NCI-H1048 (cell line): ENCODE measurements at regions not wholly inside any gene's neighbourhood (a gene's known extent, or its start where the extent isn't known, plus 50 kb on each side); places are given as distances from the start of the nearest gene placed in this dataset.

Experiments
- DNase-seq: peaks from one replicate; lab custom pipeline; 2025; lab: John Stamatoyannopoulos, UW

DNA sequence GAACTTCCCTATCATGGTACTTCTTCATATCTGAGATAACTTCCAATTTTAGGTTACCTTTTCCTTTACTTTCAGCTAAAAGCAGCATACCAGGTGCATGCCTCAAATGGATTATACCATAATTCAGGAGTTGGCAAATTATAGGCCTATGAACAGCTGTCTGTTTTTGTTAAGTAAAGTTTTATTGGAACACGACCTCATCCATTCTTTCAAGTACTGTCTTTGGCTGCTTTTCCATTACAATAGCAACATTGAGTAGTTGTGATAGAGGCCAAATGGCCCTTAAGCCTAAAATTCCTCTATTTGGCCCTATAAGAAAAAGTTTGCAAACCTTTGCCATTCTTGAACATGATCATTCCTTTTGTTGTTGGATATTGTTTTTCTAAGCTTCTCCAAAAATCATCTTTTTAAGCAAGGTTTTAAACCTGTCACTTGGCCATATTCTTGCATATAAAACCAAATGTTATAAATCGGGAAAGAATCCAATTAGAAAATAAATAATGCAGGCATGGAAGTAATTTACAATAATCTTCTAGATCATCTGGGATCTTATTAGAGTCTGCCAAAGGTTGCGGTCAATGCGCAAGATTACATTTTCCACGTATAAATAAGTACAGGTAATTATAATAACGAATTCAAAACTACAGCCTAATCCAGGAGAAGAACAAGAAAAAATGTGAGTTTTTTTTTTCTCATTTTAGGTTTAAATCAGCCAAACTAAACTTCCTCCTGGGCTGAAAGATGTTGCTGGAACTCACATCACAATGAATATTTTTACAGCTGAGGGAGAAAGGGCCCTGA lies 226.5 kb upstream of the ANKRD55 start:
- no peak for DNase-seq

DNA sequence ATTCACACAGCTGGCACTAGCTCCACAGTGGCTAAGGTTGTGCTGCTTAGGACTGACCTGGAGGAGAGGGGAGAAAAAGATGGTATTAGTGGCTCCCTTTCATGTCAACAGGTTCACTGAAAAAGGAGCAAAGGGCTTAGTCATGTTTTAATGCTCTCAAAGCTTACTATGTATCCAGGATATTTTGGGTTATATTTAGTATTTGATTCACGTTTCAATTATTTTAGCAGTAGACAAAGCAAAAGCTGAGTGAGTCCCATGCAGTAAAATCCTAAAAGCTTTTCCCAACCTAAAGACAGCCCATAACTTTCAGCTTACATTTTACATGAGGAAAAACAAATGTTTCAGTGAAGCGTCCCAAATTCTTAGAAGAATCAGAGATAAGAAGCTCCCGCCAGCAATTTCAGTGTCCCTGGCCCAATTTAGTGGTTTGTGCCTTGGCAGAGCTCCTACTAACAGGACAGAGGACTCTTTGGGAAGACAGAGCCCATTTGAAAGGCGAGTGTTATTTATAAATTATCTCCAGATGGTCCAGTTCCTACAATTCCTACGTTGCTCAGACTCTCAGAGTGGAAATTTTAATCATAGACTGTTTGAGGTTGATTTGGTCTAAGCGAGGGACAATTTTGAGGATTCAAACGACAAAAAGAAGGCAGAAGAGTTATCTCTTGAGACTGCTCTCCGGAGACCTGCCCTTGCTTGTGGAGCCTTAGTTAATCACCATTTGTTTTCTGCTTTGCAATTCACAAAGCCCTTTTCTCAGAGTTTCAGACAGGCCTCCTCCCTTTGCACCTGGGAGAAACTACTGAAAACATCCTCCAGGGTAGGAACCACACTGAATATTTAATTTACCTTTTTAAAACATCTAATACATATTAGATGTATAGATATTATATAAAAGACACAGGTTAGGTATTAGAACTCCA lies 225.0 kb upstream of the ANKRD55 start:
- DNase-seq, result no peak

DNA sequence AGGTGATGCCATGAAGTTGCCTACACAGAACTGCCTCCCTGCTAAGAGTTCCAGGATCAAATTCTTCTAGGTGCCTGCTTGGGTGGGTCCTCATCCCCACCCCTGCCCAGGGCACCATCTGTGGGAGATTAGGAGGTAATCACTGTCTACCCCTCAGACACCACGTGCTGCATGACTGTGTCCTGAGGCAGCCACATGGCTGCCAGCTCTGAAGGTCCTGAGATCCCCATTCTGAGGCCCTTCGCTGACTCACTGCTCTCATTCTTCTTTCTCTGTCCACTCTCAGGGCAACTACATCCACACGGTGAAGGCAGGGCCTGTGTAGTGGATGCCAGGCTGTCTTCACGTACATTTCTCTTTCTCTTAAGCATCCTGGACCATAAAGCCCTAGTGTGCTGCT lies 222.9 kb upstream of the ANKRD55 start:
- no peak for DNase-seq

DNA sequence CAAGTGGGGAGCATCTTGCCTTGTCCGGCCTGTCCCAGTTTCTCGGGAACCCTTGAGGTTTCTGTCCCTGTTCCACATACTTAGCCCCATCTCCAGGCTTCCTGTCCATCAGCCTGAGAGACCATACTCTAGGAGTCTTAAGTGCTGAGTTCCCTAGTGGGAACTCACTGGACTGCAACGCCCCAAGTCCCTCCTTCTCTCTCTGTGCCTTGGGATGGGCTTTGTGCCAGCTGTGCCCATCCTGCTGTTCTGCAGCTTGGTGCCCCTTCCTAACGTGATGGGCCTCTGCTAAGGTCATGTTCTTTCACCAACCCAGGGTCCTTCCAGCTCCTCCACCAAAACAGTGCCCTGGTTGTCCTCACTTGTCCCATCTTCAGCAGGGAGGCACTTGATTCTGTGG lies 222.3 kb upstream of the ANKRD55 start:
- no peak for DNase-seq

- DNase-seq, result no peak
Measured at GRCh38 chr5:56454219-56454862, 221.2 kb upstream of the ANKRD55 start.

DNA sequence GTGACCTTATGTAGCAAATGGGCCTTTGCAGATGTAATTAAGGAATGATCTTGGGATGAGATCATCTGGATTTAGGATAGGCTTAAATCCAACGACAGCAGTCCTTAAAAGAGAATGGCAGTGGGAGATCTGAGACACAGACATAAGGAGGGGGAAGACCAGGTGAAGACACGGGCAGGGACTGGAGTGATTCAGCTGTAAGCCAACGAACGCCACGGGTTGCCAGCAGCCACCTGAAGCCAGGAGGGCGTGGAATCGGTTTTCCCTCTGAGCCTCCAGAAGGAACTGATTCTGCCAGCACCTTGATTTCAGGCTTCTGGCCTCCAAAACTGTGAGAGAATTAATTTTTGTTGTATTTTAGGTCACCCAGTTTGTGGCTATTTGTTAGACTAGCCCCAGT lies 218.6 kb upstream of the ANKRD55 start:
- no peak for DNase-seq

- no peak for DNase-seq
Measured at GRCh38 chr5:56450766-56451165, 217.6 kb upstream of the ANKRD55 start.

DNA sequence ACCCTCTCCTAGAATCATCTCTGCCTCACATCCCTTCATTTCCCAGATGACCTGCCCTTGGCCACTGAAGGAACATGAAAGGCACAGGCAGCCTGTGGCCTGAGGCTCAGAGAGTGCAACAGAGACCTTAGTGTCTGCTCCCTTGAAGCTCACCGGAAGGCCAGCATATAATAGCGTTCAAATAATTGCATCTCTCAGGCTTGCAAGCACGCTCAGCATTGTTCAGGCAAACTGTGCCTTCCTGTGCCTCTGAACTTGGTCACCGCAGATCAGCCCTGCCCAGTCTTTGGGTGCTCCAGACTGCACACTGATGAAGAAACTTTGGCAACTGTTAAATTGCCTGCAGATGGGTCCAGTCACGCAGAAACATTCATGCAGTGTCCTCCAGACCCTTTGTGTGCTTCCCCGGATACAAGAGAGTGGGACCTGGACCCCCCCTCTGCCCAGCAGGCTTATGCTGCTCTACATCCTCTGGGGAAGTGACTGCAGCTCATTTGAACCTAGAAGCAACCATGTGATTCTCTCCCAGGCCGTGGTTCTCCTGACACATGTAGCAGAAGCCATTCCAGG lies 216.0 kb upstream of the ANKRD55 start:
- DNase-seq, result no peak

- DNase-seq, result no peak
Measured at GRCh38 chr5:56447656-56448055, 214.5 kb upstream of the ANKRD55 start.

DNA sequence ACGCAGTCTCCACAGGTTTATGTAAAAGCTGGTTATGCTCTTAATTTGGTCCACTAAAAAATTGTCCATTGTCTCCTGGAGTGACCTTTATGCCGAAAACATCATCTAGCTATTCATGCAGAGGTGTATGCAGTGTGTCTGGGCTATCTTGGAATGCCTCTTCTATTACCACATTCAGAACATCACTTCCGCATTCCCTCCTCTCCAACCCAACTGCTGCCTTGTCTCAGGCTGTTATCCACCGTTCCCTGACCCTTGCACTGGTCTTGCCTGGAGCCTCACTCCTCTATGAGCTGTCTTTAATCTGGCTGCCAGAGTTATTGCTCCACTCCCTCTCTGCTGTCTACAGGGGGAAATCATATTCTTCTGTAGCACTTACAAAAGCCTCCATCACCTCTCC lies 214.1 kb upstream of the ANKRD55 start:
- no peak for DNase-seq

GRCh38 chr5:56446728-56447127 lies 213.6 kb upstream of the ANKRD55 start:
- no peak for DNase-seq

DNA sequence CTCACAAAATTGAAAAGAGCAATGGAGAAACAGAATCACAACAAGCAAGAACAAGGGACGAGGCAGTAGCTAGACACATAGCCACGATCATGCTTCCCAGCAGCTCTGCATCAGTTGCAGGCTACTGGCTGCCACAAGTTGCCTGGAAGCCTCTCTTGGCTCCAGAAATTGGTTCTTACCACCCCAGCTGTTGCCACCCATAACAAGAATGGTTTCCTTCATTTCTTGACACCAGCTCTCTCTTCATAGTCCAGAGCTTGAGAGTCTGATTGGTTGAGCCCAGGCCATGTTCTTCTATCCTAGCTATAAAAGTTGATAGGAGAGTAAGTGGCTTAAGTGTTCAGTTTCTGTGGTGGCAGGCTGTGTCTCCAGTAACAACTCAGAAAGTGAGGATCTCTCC lies 210.7 kb upstream of the ANKRD55 start:
- DNase-seq, result no peak

- DNase-seq, result no peak
Measured at GRCh38 chr5:56440871-56441740, 208.0 kb upstream of the ANKRD55 start.

DNA sequence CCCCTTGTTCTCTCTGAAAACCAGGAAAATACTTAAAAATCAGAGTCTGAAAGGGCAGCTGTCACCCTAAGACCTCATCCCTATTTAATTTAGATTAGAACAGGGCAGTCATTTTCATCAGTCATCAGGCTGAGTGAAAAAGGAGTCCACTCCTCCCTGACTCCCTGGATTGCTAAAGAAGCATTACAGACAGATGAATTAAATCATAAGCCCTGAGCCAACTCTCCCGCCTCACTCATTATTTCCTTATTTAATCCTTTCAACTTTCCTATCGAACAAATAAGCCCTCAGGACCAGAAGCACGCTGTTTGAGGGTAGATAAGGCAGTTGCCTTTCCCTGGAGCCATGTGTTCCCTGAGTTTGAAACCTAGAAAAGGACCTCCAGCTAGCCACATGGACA lies 201.9 kb upstream of the ANKRD55 start:
- no peak for DNase-seq

- no peak for DNase-seq
Measured at GRCh38 chr5:56433039-56433617, 200.0 kb upstream of the ANKRD55 start.

DNA sequence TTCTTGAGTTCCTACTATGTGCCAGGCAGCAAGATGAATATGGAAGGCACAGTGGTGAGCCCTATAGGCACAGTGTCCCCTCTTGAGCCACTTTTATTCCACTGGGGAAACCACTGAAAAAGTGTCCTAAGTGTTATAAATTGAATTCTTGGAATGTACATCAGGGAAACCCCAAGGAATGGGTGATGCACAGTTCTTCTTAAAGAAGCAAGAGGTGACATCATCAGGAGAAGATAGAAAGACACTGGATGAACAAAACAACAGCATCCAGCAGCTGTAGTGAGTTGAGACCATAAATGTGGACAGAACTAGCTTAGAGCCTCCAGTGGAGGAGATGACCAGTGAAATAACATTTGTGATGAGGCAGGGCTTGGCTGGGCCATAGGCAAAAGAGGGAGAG lies 199.2 kb upstream of the ANKRD55 start:
- DNase-seq, result no peak

GRCh38 chr5:56430422-56430821 lies 197.3 kb upstream of the ANKRD55 start:
- DNase-seq, result no peak

DNA sequence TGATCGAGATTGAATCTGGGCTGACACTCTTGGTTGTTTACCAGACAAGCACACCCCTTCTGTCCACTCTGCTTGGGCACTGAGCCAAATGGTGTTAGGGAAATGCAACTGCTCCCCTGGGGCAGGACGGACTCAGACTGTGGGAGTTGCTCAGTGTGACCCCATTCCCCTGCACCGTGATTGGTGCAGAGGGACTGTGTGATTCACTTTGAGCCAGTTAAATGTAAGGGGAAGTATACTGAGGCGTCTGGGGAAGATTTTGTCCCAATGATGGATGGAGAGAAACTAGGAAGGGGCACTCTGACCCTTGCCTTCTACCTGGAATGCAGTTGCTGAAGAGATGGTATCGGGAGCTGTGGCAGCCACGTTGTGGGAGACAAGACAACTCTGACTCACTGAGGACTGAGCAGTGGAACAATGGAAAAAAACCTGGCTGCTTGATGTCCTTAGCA lies 196.0 kb upstream of the ANKRD55 start:
- DNase-seq, result no peak

- DNase-seq, result no peak
Measured at GRCh38 chr5:56426693-56427092, 193.6 kb upstream of the ANKRD55 start.

GRCh38 chr5:56422076-56422762 lies 189.1 kb upstream of the ANKRD55 start:
- DNase-seq, result no peak
